Suppressor macrophage treated with lipopolysaccharide for 4 hours (primary cell): ENCODE measurements at regions not wholly inside any gene's neighbourhood (a gene's known extent, or its start where the extent isn't known, plus 50 kb on each side); places are given as distances from the start of the nearest gene placed in this dataset.

Experiments
- DNase-seq: peaks from one replicate; pipeline ENCODE4 v3.0.0-alpha.2; 2020

- no peak for DNase-seq
Observed at GRCh38 chr4:31068257-31069075, 348.3 kb downstream of the PCDH7 start.

- DNase-seq: no peak
Observed at GRCh38 chr4:31069151-31069550, 349.0 kb downstream of the PCDH7 start.

- DNase-seq: no peak
Observed at GRCh38 chr4:31071508-31072486, 351.6 kb downstream of the PCDH7 start.

GRCh38 chr4:31075969-31076368, 355.8 kb downstream of the PCDH7 start:
- no peak for DNase-seq

GRCh38 chr4:31078661-31079060, 358.5 kb downstream of the PCDH7 start:
- no peak for DNase-seq

GRCh38 chr4:31080887-31081286, 360.7 kb downstream of the PCDH7 start:
- peak; percentile 2 for DNase-seq

DNA sequence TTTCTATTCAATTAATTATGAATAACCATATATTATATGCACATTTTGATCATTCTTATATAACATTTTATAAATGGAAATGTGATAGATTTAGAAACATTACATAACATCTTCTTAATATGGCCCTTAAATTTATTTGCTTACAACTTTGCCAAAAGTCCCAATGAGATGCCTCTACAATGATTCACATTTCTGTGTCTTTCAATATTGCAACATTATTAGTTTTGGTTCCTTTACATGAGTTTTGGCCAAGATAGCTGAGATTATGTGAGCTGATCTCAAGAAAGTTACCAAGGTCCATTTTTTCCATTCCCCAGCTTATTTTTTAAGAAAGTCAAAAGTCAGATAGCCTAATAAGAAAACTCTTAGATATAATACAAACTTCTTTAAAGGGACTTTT, 361.2 kb downstream of the PCDH7 start:
- no peak for DNase-seq

DNA sequence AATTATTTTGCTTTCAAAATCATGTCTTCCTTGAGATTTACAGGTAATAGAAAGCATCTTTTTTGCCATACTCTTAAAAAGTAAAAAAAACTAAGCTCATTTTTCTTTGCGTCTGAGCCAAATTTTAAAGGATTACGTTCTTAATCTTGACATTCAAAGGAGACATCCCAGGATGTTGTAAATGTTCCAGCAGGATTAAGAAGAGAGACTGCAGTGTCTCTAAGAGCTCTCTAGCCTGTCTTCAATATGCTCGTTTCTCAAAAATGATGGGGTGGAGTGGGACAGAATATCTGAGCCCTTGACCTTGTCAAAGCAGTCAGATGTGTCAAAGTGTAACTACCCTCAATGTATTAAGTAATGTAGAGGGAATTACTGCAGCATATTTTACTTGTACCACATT, 363.3 kb downstream of the PCDH7 start:
- DNase-seq: no peak

DNA sequence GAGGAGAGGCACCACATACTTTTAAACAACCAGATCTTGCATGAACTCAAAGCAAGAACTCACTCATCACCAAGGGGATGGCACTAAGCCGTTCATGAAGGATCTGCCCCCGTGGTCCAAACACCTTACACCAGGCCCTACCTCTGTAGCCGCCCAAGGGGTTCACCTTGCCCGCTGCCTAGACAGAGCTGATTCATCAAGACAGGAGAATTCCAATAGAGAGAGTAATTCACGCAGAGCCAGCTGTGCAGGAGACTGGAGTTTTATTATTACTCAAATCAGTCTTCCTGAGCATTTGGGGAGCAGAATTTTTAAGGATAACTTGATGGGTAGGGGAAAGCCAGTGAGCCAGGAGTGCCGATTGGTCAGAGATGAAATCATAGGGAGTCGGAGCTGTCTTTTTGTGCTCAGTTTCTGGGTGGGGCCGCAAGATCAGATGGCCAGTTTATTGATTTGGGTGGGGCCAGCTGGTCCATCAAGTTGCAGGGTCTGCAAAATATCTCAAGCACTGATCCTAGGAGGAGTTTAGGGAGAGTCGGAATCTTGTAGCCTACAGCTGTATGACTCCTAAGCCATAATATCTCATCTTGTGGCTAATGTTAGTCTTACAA, 364.7 kb downstream of the PCDH7 start:
- no peak for DNase-seq

DNA sequence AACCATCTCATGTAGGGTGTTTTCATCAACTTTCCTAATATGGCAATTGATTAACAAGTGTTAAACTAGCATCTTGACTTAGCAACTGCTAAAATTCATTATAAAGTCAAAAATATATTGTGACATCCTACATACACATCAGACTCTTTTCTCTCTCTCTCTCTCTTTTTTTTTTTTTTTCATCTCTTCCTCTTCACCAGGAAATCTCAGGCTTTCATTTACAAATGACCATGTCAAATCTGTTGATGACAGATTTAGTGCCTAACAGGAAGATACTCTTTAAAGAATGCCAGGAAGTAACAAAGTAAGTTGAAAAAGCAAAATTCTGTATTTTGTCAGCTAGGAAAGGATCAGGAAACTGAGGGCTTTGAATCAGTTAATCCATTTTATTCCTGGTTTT, 365.5 kb downstream of the PCDH7 start:
- no peak for DNase-seq

- DNase-seq: no peak
Observed at GRCh38 chr4:31086756-31087330, 366.7 kb downstream of the PCDH7 start.

GRCh38 chr4:31088600-31089230, 368.5 kb downstream of the PCDH7 start:
- DNase-seq: no peak

- DNase-seq: no peak
Observed at GRCh38 chr4:31089815-31090214, 369.6 kb downstream of the PCDH7 start.

DNA sequence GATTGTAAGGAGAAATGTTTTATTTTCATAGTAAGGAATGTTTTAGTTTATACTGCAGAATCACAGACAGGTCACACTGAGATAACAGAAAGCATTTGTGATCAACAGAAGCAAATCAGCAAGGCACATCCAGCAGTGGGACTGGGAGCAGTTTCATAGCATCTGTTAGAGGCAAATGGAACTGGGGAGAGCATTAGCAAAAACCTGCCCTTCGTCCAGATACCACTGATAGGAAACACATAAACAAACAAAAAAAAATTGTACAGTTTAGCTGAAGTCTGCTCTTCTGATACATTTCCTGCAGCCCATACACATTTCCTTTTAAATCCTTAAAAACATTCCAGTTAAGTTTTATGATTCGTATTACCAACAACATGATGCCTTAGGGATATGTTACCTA, 374.3 kb downstream of the PCDH7 start:
- DNase-seq: no peak

GRCh38 chr4:31097999-31098398, 377.8 kb downstream of the PCDH7 start:
- DNase-seq: no peak

- DNase-seq: no peak
Observed at GRCh38 chr4:31100536-31100935, 380.4 kb downstream of the PCDH7 start.

GRCh38 chr4:31104043-31104442, 383.9 kb downstream of the PCDH7 start:
- DNase-seq: no peak

DNA sequence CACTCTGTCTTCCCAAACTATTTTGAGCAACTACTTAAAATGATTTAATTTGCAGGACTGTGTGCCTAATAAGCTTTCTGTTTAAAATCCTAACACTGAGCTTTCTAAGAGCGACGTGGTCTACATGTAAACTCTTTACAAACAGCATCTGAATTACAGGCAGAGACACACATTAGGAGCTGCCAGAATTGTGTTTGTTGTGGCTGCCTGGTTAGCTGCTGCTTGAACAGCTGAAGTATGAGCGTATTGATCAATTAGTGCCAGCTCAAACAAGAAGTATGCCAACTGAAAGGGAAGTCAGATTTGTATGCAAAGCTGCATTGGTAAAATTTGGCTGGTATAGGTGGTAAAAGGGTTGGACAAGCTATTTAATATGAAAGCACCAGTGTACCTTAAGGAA, 384.4 kb downstream of the PCDH7 start:
- no peak for DNase-seq

GRCh38 chr4:31106419-31106818, 386.2 kb downstream of the PCDH7 start:
- no peak for DNase-seq

- DNase-seq: no peak
Observed at GRCh38 chr4:31107362-31107761, 387.2 kb downstream of the PCDH7 start.

DNA sequence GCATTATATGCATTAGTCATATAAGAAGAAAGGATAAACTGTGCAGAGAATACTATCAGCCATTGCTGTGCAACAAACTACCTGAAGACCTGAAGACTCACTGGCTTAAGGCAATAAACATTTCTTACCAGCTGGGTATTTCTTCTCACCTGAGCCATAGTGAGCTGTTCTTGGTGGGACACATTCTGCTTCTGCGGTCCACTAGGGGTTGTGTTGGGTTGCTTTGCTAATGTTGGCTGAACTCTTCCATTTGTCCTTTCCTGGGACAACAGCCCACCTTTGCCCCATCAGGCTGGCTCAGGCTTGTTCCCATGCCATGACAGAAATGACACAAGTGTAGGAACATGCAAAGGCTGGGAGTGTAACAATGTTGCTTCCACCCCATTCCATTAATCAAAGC, 388.6 kb downstream of the PCDH7 start:
- DNase-seq: no peak

- DNase-seq: no peak
Observed at GRCh38 chr4:31111790-31112189, 391.6 kb downstream of the PCDH7 start.

DNA sequence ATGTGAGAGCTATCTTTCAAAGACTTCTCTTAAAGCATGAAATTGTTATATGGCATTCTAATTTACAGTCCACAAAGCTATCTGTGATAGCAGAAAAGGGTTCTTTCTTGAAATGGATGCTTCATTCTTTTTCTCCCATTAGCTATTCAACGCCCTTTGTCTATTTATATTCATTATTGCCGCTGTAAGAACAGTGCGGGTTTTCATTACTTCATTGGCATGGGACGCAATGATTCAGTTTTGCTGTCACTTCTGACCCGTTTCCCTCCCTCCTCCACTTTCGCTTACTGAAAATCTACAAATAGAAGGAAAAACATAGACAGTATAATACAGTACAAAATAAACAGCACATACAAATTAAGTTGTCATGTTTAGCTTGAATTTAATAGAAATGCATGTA, 394.6 kb downstream of the PCDH7 start:
- DNase-seq: no peak
